AG09309 (cell line): ENCODE measurements at regions not wholly inside any gene's neighbourhood (a gene's known extent, or its start where the extent isn't known, plus 50 kb on each side); places are given as distances from the start of the nearest gene placed in this dataset.

Experiments used
- DNase-seq: peaks from one replicate; pipeline ENCODE4 v3.0.0-alpha.2; 2010; ENCODE audit warnings: low read depth
- H3K4me3 ChIP-seq: 2 replicates; pipeline ENCODE4 v1.5.1; 2011; ENCODE audit warnings: mild to moderate bottlenecking, low read depth, low read length, moderate library complexity; ENCODE audit not compliant: control insufficient read depth
- CTCF ChIP-seq: IDR thresholded peaks from 2 replicates; pipeline ENCODE4 v1.5.1; 2011; ENCODE audit warnings: mild to moderate bottlenecking, low read depth, low read length, inconsistent platforms; ENCODE audit not compliant: insufficient read depth, control insufficient read depth; ENCODE audit errors: missing control alignments

GRCh38 chr4:24403265-24403664, 181.1 kb downstream of the DHX15 start:
- no peak for TF ChIP-seq CTCF
- DNase-seq: no peak
- H3K4me3 ChIP-seq: no peak overlapping the region

GRCh38 chr4:24400537-24400936, 183.8 kb downstream of the DHX15 start:
- no peak for TF ChIP-seq CTCF
- no peak for DNase-seq

GRCh38 chr4:24396988-24397387, 187.4 kb downstream of the DHX15 start:
- DNase-seq: no peak
- no peak for TF ChIP-seq CTCF
- no peak overlapping the region for H3K4me3 ChIP-seq

More at GRCh38 chr4:24400537-24400936, 183.8 kb downstream of the DHX15 start:
- H3K4me3 ChIP-seq: no peak overlapping the region

- DNase-seq: no peak
- H3K4me3 ChIP-seq: no peak overlapping the region
- no peak for TF ChIP-seq CTCF
Measured at GRCh38 chr4:24395937-24396336, 188.4 kb downstream of the DHX15 start.

GRCh38 chr4:24394041-24394440, 190.3 kb downstream of the DHX15 start:
- DNase-seq: no peak
- no peak overlapping the region for H3K4me3 ChIP-seq
- TF ChIP-seq CTCF: no peak

GRCh38 chr4:24392613-24393012, 191.7 kb downstream of the DHX15 start:
- no peak overlapping the region for H3K4me3 ChIP-seq
- no peak for DNase-seq
- no peak for TF ChIP-seq CTCF

GRCh38 chr4:24382381-24382780, 202.0 kb downstream of the DHX15 start:
- no peak for TF ChIP-seq CTCF
- no peak overlapping the region for H3K4me3 ChIP-seq
- DNase-seq: no peak
